Smooth muscle cell (in vitro differentiated cells): ENCODE measurements at regions not wholly inside any gene's neighbourhood (a gene's known extent, or its start where the extent isn't known, plus 50 kb on each side); places are given as distances from the start of the nearest gene placed in this dataset.

Experiments
- DNase-seq: peaks from one replicate; lab custom pipeline; 2025; ENCODE audit not compliant: unreplicated experiment; lab: John Stamatoyannopoulos, UW
- H2AFZ ChIP-seq: fragments of 200-600 bp; sonication (generic); 2 replicates; pipeline ENCODE4 v1.6.0; 2016; ENCODE audit warnings: antibody characterized with exemption, low read depth, mild to moderate bottlenecking
- H3F3A ChIP-seq: fragments of 200-600 bp; sonication (generic); 2 replicates; pipeline ENCODE4 v1.6.0; 2017; ENCODE audit warnings: antibody characterized with exemption, low read depth
- H3K27ac ChIP-seq: fragments of 200-600 bp; sonication (generic); 2 replicates; pipeline ENCODE4 v1.5.1; 2016; ENCODE audit warnings: low read depth, mild to moderate bottlenecking
- H3K27me3 ChIP-seq: fragments of 200-600 bp; sonication (generic); 2 replicates; pipeline ENCODE4 v1.6.1; 2016; ENCODE audit warnings: low read depth, mild to moderate bottlenecking
- H3K36me3 ChIP-seq: fragments of 200-600 bp; sonication (generic); 2 replicates; pipeline ENCODE4 v1.5.1; 2016; ENCODE audit warnings: low read depth
- H3K4me1 ChIP-seq: fragments of 200-600 bp; sonication (generic); 2 replicates; pipeline ENCODE4 v1.5.1; 2016; ENCODE audit warnings: low read depth
- H3K4me2 ChIP-seq: fragments of 200-600 bp; sonication (generic); 2 replicates; pipeline ENCODE4 v1.6.0; 2016; ENCODE audit warnings: mild to moderate bottlenecking
- H3K4me3 ChIP-seq: fragments of 200-600 bp; sonication (generic); 2 replicates; pipeline ENCODE4 v1.5.1; 2016; ENCODE audit warnings: mild to moderate bottlenecking
- H3K79me2 ChIP-seq: fragments of 200-600 bp; sonication (generic); 2 replicates; pipeline ENCODE4 v1.6.0; 2016; ENCODE audit warnings: low read depth, mild to moderate bottlenecking
- H3K9ac ChIP-seq: fragments of 200-600 bp; sonication (generic); 2 replicates; pipeline ENCODE4 v1.6.0; 2016; ENCODE audit warnings: low read depth
- H3K9me3 ChIP-seq: fragments of 200-600 bp; sonication (generic); replicated peaks from 2 replicates; pipeline ENCODE4 v1.5.1; 2016; ENCODE audit warnings: low read depth
- H4K20me1 ChIP-seq: fragments of 200-600 bp; sonication (generic); 2 replicates; pipeline ENCODE4 v1.6.0; 2016; ENCODE audit warnings: low read depth
- CTCF ChIP-seq: fragments of 200-600 bp; sonication (generic); IDR thresholded peaks from 2 replicates; pipeline ENCODE4 v1.5.1; 2017; ENCODE audit warnings: borderline replicate concordance, mild to moderate bottlenecking, antibody characterized with exemption; ENCODE audit not compliant: insufficient read depth, poor library complexity, severe bottlenecking
- WGBS: methylation state at CpG from one replicate; pipeline ENCODE4 v1.1.7; 2016; ENCODE audit warnings: low lambda C conversion rate; 5-methylcytosine and 5-hydroxymethylcytosine counted together

- H3K4me1 ChIP-seq: no peaks in the 10 kb centered on the region
- no peaks in the 10 kb centered on the region for H3K79me2 ChIP-seq
- no peak for TF ChIP-seq CTCF
- H3K4me2 ChIP-seq: no peak overlapping the region
- H3K36me3 ChIP-seq: no peaks in the 10 kb centered on the region
- no peaks in the 10 kb centered on the region for H3K27me3 ChIP-seq
- no peak overlapping the region for H3K27ac ChIP-seq
- H4K20me1 ChIP-seq: no peaks in the 10 kb centered on the region
- no peak overlapping the region for H3K9ac ChIP-seq
- WGBS: 88% methylated on average over 3 of the region's 3 CpGs
- no peaks in the 10 kb centered on the region for H3F3A ChIP-seq
- no peak overlapping the region for H2AFZ ChIP-seq
- no peak overlapping the region for H3K4me3 ChIP-seq
- no peak for DNase-seq
- no peaks in the 10 kb centered on the region for H3K9me3 ChIP-seq
Observed at GRCh38 chr3:87732294-87732693, 326.5 kb downstream of the CGGBP1 start.

- TF ChIP-seq CTCF: no peak
- H2AFZ ChIP-seq: no peak overlapping the region
- no peak overlapping the region for H3K27ac ChIP-seq
- H3K36me3 ChIP-seq: no peaks in the 10 kb centered on the region
- H4K20me1 ChIP-seq: no peaks in the 10 kb centered on the region
- no peaks in the 10 kb centered on the region for H3K27me3 ChIP-seq
- H3K4me1 ChIP-seq: no peaks in the 10 kb centered on the region
- 70% methylated on average over 4 of the region's 4 CpGs for WGBS
- H3K9me3 ChIP-seq: no peaks in the 10 kb centered on the region
- DNase-seq: no peak
- H3F3A ChIP-seq: no peaks in the 10 kb centered on the region
- H3K4me3 ChIP-seq: no peak overlapping the region
- no peak overlapping the region for H3K4me2 ChIP-seq
- H3K79me2 ChIP-seq: no peaks in the 10 kb centered on the region
- no peak overlapping the region for H3K9ac ChIP-seq
Observed at GRCh38 chr3:87727783-87728182, 331.0 kb downstream of the CGGBP1 start.

- 82% methylated on average over 2 of the region's 2 CpGs for WGBS
- no peak for TF ChIP-seq CTCF
- H3K9me3 ChIP-seq: no peaks in the 10 kb centered on the region
Observed at GRCh38 chr3:87719060-87719459, 339.7 kb downstream of the CGGBP1 start.

GRCh38 chr3:87710511-87710910, 348.3 kb downstream of the CGGBP1 start:
- H3K27ac ChIP-seq: no peak overlapping the region
- H3F3A ChIP-seq: no peaks in the 10 kb centered on the region
- no peak for TF ChIP-seq CTCF
- H3K79me2 ChIP-seq: no peaks in the 10 kb centered on the region
- no peaks in the 10 kb centered on the region for H3K27me3 ChIP-seq
- WGBS: 95% methylated on average over 1 of the region's 1 CpG
- no peaks in the 10 kb centered on the region for H3K9me3 ChIP-seq
- DNase-seq: no peak
- H3K36me3 ChIP-seq: no peaks in the 10 kb centered on the region
- no peak overlapping the region for H3K9ac ChIP-seq
- H3K4me3 ChIP-seq: no peak overlapping the region
- H2AFZ ChIP-seq: no peak overlapping the region
- no peaks in the 10 kb centered on the region for H4K20me1 ChIP-seq
- H3K4me2 ChIP-seq: no peak overlapping the region
- no peaks in the 10 kb centered on the region for H3K4me1 ChIP-seq

More at GRCh38 chr3:87719060-87719459, 339.7 kb downstream of the CGGBP1 start:
- H3K27me3 ChIP-seq: no peaks in the 10 kb centered on the region
- H3K27ac ChIP-seq: no peak overlapping the region
- H3K79me2 ChIP-seq: no peaks in the 10 kb centered on the region
- no peaks in the 10 kb centered on the region for H3K4me1 ChIP-seq
- no peak for DNase-seq
- H3K4me2 ChIP-seq: no peak overlapping the region
- H3K9ac ChIP-seq: no peak overlapping the region
- H3F3A ChIP-seq: no peaks in the 10 kb centered on the region
- no peak overlapping the region for H2AFZ ChIP-seq
- H3K4me3 ChIP-seq: no peak overlapping the region
- no peaks in the 10 kb centered on the region for H3K36me3 ChIP-seq
- no peaks in the 10 kb centered on the region for H4K20me1 ChIP-seq
